Ishikawa (cell line): ENCODE measurements at regions not wholly inside any gene's neighbourhood (a gene's known extent, or its start where the extent isn't known, plus 50 kb on each side); places are given as distances from the start of the nearest gene placed in this dataset.
A peak's percentile ranks its signal among the peaks of the same experiment; 100 is the strongest.

Source experiments
- CEBPB ChIP-seq: IDR thresholded peaks from 2 replicates; pipeline ENCODE4 v1.6.1; 2012
- CREB1 ChIP-seq: IDR thresholded peaks from 2 replicates; pipeline ENCODE4 v1.6.1; 2012; ENCODE audit warnings: low read depth
- EGR1 ChIP-seq: IDR thresholded peaks from 2 replicates; pipeline ENCODE4 v1.6.1; 2012
- EP300 ChIP-seq: IDR thresholded peaks from 2 replicates; pipeline ENCODE4 v1.6.1; 2012; ENCODE audit warnings: borderline replicate concordance
- FOXM1 ChIP-seq: IDR thresholded peaks from 2 replicates; pipeline ENCODE4 v1.6.1; 2012; ENCODE audit warnings: low read depth, borderline replicate concordance
- NFIC ChIP-seq: IDR thresholded peaks from 2 replicates; pipeline ENCODE4 v1.6.1; 2012
- RAD21 ChIP-seq: IDR thresholded peaks from 2 replicates; pipeline ENCODE4 v1.6.1; 2012; ENCODE audit warnings: low read depth
- REST ChIP-seq: IDR thresholded peaks from 2 replicates; pipeline ENCODE4 v1.6.1; 2012; ENCODE audit warnings: low read depth, mild to moderate bottlenecking
- TAF1 ChIP-seq: IDR thresholded peaks from 2 replicates; pipeline ENCODE4 v1.6.1; 2012; ENCODE audit warnings: low read depth, mild to moderate bottlenecking
- TCF12 ChIP-seq: IDR thresholded peaks from 2 replicates; pipeline ENCODE4 v1.6.1; 2012; ENCODE audit warnings: low read depth
- TEAD4 ChIP-seq: IDR thresholded peaks from 2 replicates; pipeline ENCODE4 v1.6.1; 2012
- USF1 ChIP-seq: IDR thresholded peaks from 2 replicates; pipeline ENCODE4 v1.6.1; 2012
- YY1 ChIP-seq: IDR thresholded peaks from 2 replicates; pipeline ENCODE4 v1.6.1; 2012; ENCODE audit warnings: low read depth
- ZBTB7A ChIP-seq: IDR thresholded peaks from 2 replicates; pipeline ENCODE4 v1.6.1; 2012; ENCODE audit warnings: low read depth
- TF ChIP-seq, protein P1 (sequence below): IDR thresholded peaks from 2 replicates; pipeline ENCODE4 v1.6.1; 2012

GRCh38 chr5:17819783-17820182 is 185.5 kb downstream of the TAF11L14 start:
- no peak for TF ChIP-seq REST
- no peak for TF ChIP-seq CEBPB
- no peak for TF ChIP-seq YY1
- TF ChIP-seq USF1 = no peak
- TF ChIP-seq NFIC = no peak

GRCh38 chr5:17828681-17829080 is 194.4 kb downstream of the TAF11L14 start:
- TF ChIP-seq TAF1 (no peak), YY1 (no peak), NFIC (no peak), FOXM1 (no peak), TEAD4 (no peak), CREB1 (no peak), CEBPB (no peak), ZBTB7A (no peak), TCF12 (no peak), EGR1 (no peak), RAD21 (no peak)
- TF ChIP-seq, protein P1, sequence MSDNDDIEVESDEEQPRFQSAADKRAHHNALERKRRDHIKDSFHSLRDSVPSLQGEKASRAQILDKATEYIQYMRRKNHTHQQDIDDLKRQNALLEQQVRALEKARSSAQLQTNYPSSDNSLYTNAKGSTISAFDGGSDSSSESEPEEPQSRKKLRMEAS = no peak

GRCh38 chr5:17829456-17829855 is 195.2 kb downstream of the TAF11L14 start:
- TF ChIP-seq ZBTB7A (no peak), CEBPB (no peak)

DNA sequence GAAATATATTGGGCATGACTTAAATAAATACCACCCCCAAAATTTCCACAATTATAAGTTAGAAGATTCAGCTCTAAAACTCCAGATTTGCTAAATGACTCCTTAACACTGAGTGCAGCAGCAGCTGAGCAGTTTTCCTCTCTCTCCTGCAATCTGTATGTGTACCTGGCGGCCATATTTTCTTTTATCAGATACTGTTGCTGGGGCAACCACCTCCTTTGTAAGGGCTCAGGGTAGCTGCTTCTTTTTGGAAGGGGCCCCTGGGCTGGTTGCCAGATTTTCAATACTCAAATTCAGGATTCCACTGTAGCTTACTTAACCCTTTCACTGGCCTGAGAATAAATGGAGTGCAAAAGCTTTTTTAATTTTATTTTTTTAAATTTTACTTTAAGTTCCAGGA is 197.0 kb downstream of the TAF11L14 start:
- TF ChIP-seq TEAD4 (no peak), YY1 (peak; percentile 43; the same call in 1 of the 2 replicates)

DNA sequence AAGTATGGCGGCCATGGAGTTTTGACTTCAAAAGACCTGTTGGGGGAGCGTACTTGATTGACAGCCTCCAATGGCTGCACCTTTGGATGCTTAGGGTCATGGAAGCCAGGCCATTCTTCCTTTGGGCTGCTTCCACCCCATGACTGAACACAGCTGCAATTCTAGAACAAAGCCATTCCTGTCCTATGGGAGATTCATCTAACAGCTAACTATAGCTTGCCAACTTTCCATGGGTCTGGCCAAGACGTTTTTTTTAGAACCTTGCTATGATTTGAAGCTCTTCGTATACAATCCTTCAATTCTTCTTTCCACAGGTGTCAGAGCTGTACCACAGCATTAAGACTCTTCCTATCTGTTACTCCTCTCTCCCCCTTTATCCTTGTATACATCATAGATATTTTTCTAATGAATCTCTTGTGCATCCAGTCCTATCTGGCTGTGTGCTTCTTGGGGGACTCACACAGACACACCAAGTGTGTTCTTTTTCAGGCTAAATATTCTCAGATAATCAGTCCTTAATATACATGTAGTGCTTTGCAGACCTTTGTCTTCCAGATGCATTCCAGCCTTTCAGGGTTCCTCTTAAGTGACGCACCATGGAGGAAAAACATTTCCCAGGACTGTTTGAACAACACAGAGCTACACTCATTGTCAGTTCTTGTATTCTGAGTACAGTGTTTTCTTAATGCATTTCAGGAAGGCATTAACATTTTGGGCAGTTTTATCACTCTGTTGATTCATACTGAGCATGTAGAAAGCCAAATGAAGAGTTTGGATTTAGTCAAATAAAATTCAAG is 198.9 kb downstream of the TAF11L14 start:
- TF ChIP-seq YY1 (no peak), TCF12 (no peak), REST (no peak), FOXM1 (no peak), CEBPB (no peak), USF1 (no peak), ZBTB7A (no peak)

DNA sequence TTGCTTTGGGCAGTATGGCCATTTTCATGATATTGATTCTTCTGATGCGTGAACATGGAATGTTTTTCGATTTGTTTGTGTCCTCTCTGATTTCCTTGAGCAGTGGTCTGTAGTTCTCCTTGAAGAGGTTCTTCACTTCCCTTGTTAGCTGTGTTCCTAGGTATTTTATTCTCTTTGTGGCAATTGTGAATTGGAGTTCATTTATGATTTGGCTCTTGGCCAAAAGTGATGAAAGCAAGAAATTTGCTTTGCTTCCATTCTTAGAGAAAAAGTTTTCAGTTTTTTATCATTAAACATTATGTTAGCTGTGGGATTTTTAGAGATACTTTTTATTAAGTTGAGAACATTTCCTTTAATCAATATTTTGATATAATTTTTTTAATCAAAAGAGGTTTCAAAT is 203.5 kb downstream of the TAF11L14 start:
- no peak for TF ChIP-seq TCF12
- no peak for TF ChIP-seq REST
- TF ChIP-seq FOXM1 = no peak
- no peak for TF ChIP-seq EGR1
- no peak for TF ChIP-seq EP300
- TF ChIP-seq CEBPB = no peak
- no peak for TF ChIP-seq YY1
- no peak for TF ChIP-seq TEAD4
- no peak for TF ChIP-seq CREB1
- no peak for TF ChIP-seq ZBTB7A
- no peak for TF ChIP-seq USF1
- no peak for TF ChIP-seq NFIC
- TF ChIP-seq, protein P1 = no peak
- TF ChIP-seq TAF1 = no peak
- TF ChIP-seq RAD21 = no peak
